Cardiac muscle cell (in vitro differentiated cells and primary cell): ENCODE measurements at regions not wholly inside any gene's neighbourhood (a gene's known extent, or its start where the extent isn't known, plus 50 kb on each side); places are given as distances from the start of the nearest gene placed in this dataset.

Experiments
- DNase-seq, 2 donors: peaks; one replicate each; pipeline versions ENCODE4 v3.0.0 to v3.0.0-alpha.2; 2010 to 2017; ENCODE audit warnings: low read depth in 1 of 2, low spot score in 1 of 2
- H3K27ac ChIP-seq: fragments of 200-600 bp; sonication (generic); 2 replicates; pipeline ENCODE4 v1.5.1; 2016
- H3K27me3 ChIP-seq: fragments of 200-600 bp; sonication (generic); 2 replicates; pipeline ENCODE4 v1.6.0; 2016; ENCODE audit warnings: control low read depth
- H3K36me3 ChIP-seq: fragments of 200-600 bp; sonication (generic); 2 replicates; pipeline ENCODE4 v1.5.1; 2016; ENCODE audit warnings: control low read depth
- H3K4me1 ChIP-seq: fragments of 200-600 bp; sonication (generic); 2 replicates; pipeline ENCODE4 v1.8.1; 2017; ENCODE audit warnings: low read depth, mild to moderate bottlenecking, mixed run types
- H3K4me3 ChIP-seq: fragments of 200-600 bp; sonication (generic); 2 replicates; pipeline ENCODE4 v1.5.1; 2016; ENCODE audit warnings: mild to moderate bottlenecking
- H3K9me3 ChIP-seq: fragments of 200-600 bp; sonication (generic); 2 replicates; pipeline ENCODE4 v1.5.1; 2017; ENCODE audit warnings: low read depth, mild to moderate bottlenecking, control low read depth
- CTCF ChIP-seq: IDR thresholded peaks from 2 replicates; pipeline ENCODE4 v1.5.1; 2012; ENCODE audit warnings: low read depth, mild to moderate bottlenecking, low read length

GRCh38 chr6:14786455-14786854 lies 459.4 kb upstream of the JARID2 start:
- no peaks in the 10 kb centered on the region for H3K36me3 ChIP-seq
- H3K27ac ChIP-seq = no peak overlapping the region
- no peak for DNase-seq
- no peak for TF ChIP-seq CTCF
- no peak overlapping the region for H3K4me3 ChIP-seq
- H3K27me3 ChIP-seq = no peaks in the 10 kb centered on the region
- H3K9me3 ChIP-seq = no peaks in the 10 kb centered on the region
- H3K4me1 ChIP-seq = peaks cover 7% of the 10 kb centered on the region

GRCh38 chr6:14787250-14787649 lies 458.6 kb upstream of the JARID2 start:
- H3K27ac ChIP-seq = no peak overlapping the region
- no peaks in the 10 kb centered on the region for H3K9me3 ChIP-seq
- no peaks in the 10 kb centered on the region for H3K27me3 ChIP-seq
- peaks cover 7% of the 10 kb centered on the region for H3K4me1 ChIP-seq
- no peak for DNase-seq
- TF ChIP-seq CTCF = no peak
- H3K36me3 ChIP-seq = no peaks in the 10 kb centered on the region
- no peak overlapping the region for H3K4me3 ChIP-seq

- no peaks in the 10 kb centered on the region for H3K27me3 ChIP-seq
- no peak for TF ChIP-seq CTCF
- no peak overlapping the region for H3K4me3 ChIP-seq
- H3K4me1 ChIP-seq = peaks cover 7% of the 10 kb centered on the region
- no peak for DNase-seq
- H3K27ac ChIP-seq = no peak overlapping the region
- H3K36me3 ChIP-seq = no peaks in the 10 kb centered on the region
- H3K9me3 ChIP-seq = no peaks in the 10 kb centered on the region
These were observed 458.2 kb upstream of the JARID2 start for GRCh38 chr6:14787677-14788076.

- peaks cover 4% of the 10 kb centered on the region for H3K4me1 ChIP-seq
These were observed 455.9 kb upstream of the JARID2 start for GRCh38 chr6:14789996-14790395.

GRCh38 chr6:14790976-14791375 lies 454.9 kb upstream of the JARID2 start:
- Histone ChIP-seq H3K4me3 (no peak overlapping the region), H3K27me3 (no peaks in the 10 kb centered on the region), H3K27ac (no peak overlapping the region), H3K9me3 (no peaks in the 10 kb centered on the region), H3K4me1 (peaks cover 4% of the 10 kb centered on the region), H3K36me3 (no peaks in the 10 kb centered on the region)
- no peak for DNase-seq
- TF ChIP-seq CTCF = no peak

More at GRCh38 chr6:14789996-14790395, 455.9 kb upstream of the JARID2 start:
- DNase-seq = no peak
- Histone ChIP-seq H3K9me3 (no peaks in the 10 kb centered on the region), H3K36me3 (no peaks in the 10 kb centered on the region), H3K27ac (no peak overlapping the region), H3K4me3 (no peak overlapping the region), H3K27me3 (no peaks in the 10 kb centered on the region)
- TF ChIP-seq CTCF = no peak

- DNase-seq = peak in 1 of 2 donors; percentile 25
- H3K4me3 ChIP-seq = no peak overlapping the region
- peaks cover 6% of the 10 kb centered on the region for H3K4me1 ChIP-seq
- H3K27me3 ChIP-seq = no peaks in the 10 kb centered on the region
- no peak for TF ChIP-seq CTCF
- H3K36me3 ChIP-seq = no peaks in the 10 kb centered on the region
- no peak overlapping the region for H3K27ac ChIP-seq
- H3K9me3 ChIP-seq = no peaks in the 10 kb centered on the region
These were observed 454.3 kb upstream of the JARID2 start for GRCh38 chr6:14791526-14791925.
